ENCODE measurements at regions not wholly inside any gene's neighbourhood (a gene's known extent, or its start where the extent isn't known, plus 50 kb on each side); places are given as distances from the start of the nearest gene placed in this dataset.

GRCh38 chr17:69815406-69815805 lies 259.6 kb upstream of the KCNJ16 start:
- no peaks in the 10 kb centered on the region for H3K36me3 Mint-ChIP-seq
- Histone ChIP-seq H3K27ac (ENCODE audit: low read depth, low read length) (no peak overlapping the region), H3K4me1 (ENCODE audit: control insufficient read depth in 2 of 2, insufficient read depth in 2 of 2, low read length in 2 of 2) (no peaks in the 10 kb centered on the region), H3K4me3 (ENCODE audit: low read length) (no peak overlapping the region), H3K27me3 (ENCODE audit: control insufficient read depth in 2 of 2, insufficient read depth in 2 of 2, low read length in 2 of 2) (no peaks in the 10 kb centered on the region), H3K9me3 (ENCODE audit: control insufficient read depth in 2 of 3, low read length in 3 of 3) (no peaks in the 10 kb centered on the region), H3K36me3 (ENCODE audit: control insufficient read depth in 2 of 3, insufficient read depth in 3 of 3, low read length in 3 of 3) (no peaks in the 10 kb centered on the region)
- peaks cover 0 to 10% (median 1%) of the 10 kb centered on the region in 11 donors for H3K9me3 Mint-ChIP-seq
- DNase-seq (no peak), ATAC-seq (no peak)
- ChIA-PET POLR2A (no interaction called here), CTCF (no interaction called here)
- no peaks in the 10 kb centered on the region for H3K4me1 Mint-ChIP-seq
- intact Hi-C loops (cut with micrococcal nuclease) = no loop called here
- H3K27me3 Mint-ChIP-seq = peaks cover 0 to 5% (median 0%) of the 10 kb centered on the region in 5 donors
- H3K27ac Mint-ChIP-seq = no peak overlapping the region
- H3K4me3 Mint-ChIP-seq = no peak overlapping the region

GRCh38 chr17:69818467-69818866 lies 256.6 kb upstream of the KCNJ16 start:
- no peak overlapping the region for H3K27ac Mint-ChIP-seq
- H3K27me3 ChIP-seq (ENCODE audit: control insufficient read depth in 2 of 2, insufficient read depth in 2 of 2, low read length in 2 of 2) = no peaks in the 10 kb centered on the region
- H3K4me3 ChIP-seq (ENCODE audit: low read length) = no peak overlapping the region
- no peaks in the 10 kb centered on the region for H3K36me3 ChIP-seq (ENCODE audit: control insufficient read depth in 2 of 3, insufficient read depth in 3 of 3, low read length in 3 of 3)
- no peak overlapping the region for H3K4me3 Mint-ChIP-seq
- H3K4me1 Mint-ChIP-seq = no peaks in the 10 kb centered on the region
- CTCF ChIA-PET = no interaction called here
- peaks cover 0 to 5% (median 0%) of the 10 kb centered on the region in 5 donors for H3K27me3 Mint-ChIP-seq
- POLR2A ChIA-PET = no interaction called here
- ATAC-seq = no peak
- H3K36me3 Mint-ChIP-seq = no peaks in the 10 kb centered on the region
- H3K9me3 ChIP-seq (ENCODE audit: control insufficient read depth in 2 of 3, low read length in 3 of 3) = peaks cover 0 to 7% (median 0%) of the 10 kb centered on the region in 3 experiments
- DNase-seq = no peak
- H3K27ac ChIP-seq (ENCODE audit: low read depth, low read length) = no peak overlapping the region
- no peaks in the 10 kb centered on the region for H3K4me1 ChIP-seq (ENCODE audit: control insufficient read depth in 2 of 2, insufficient read depth in 2 of 2, low read length in 2 of 2)
- intact Hi-C loops (cut with micrococcal nuclease) = no loop called here
- H3K9me3 Mint-ChIP-seq = peaks cover 0 to 10% (median 1%) of the 10 kb centered on the region in 11 donors

- H3K36me3 Mint-ChIP-seq = no peaks in the 10 kb centered on the region
- H3K27me3 Mint-ChIP-seq = peaks cover 0 to 7% (median 0%) of the 10 kb centered on the region in 5 donors
- Histone ChIP-seq H3K4me3 (ENCODE audit: low read length) (no peak overlapping the region), H3K27ac (ENCODE audit: low read depth, low read length) (no peak overlapping the region), H3K9me3 (ENCODE audit: control insufficient read depth in 2 of 3, low read length in 3 of 3) (peaks cover 0 to 7% (median 0%) of the 10 kb centered on the region in 3 experiments), H3K36me3 (ENCODE audit: control insufficient read depth in 2 of 3, insufficient read depth in 3 of 3, low read length in 3 of 3) (no peaks in the 10 kb centered on the region), H3K27me3 (ENCODE audit: control insufficient read depth in 2 of 2, insufficient read depth in 2 of 2, low read length in 2 of 2) (no peaks in the 10 kb centered on the region), H3K4me1 (ENCODE audit: control insufficient read depth in 2 of 2, insufficient read depth in 2 of 2, low read length in 2 of 2) (no peaks in the 10 kb centered on the region)
- no peak for ATAC-seq
- peaks cover 0 to 14% (median 4%) of the 10 kb centered on the region in 11 donors for H3K9me3 Mint-ChIP-seq
- no peak overlapping the region for H3K27ac Mint-ChIP-seq
- H3K4me3 Mint-ChIP-seq = no peak overlapping the region
- ChIA-PET POLR2A (no interaction called here), CTCF (no interaction called here)
- intact Hi-C loops (cut with micrococcal nuclease) = no loop called here
- no peaks in the 10 kb centered on the region for H3K4me1 Mint-ChIP-seq
- DNase-seq = no peak
These were observed 255.5 kb upstream of the KCNJ16 start for GRCh38 chr17:69819316-69820087.

- no peaks in the 10 kb centered on the region for H3K36me3 ChIP-seq (ENCODE audit: control insufficient read depth in 2 of 3, insufficient read depth in 3 of 3, low read length in 3 of 3)
- intact Hi-C loops (cut with micrococcal nuclease) = no loop called here
- H3K36me3 Mint-ChIP-seq = no peaks in the 10 kb centered on the region
- H3K9me3 Mint-ChIP-seq = peaks cover 0 to 16% (median 5%) of the 10 kb centered on the region in 11 donors
- no peak overlapping the region for H3K4me3 ChIP-seq (ENCODE audit: low read length)
- no peak overlapping the region for H3K4me3 Mint-ChIP-seq
- no peaks in the 10 kb centered on the region for H3K4me1 ChIP-seq (ENCODE audit: control insufficient read depth in 2 of 2, insufficient read depth in 2 of 2, low read length in 2 of 2)
- H3K27me3 Mint-ChIP-seq = peaks cover 0 to 7% (median 0%) of the 10 kb centered on the region in 5 donors
- no peak for ATAC-seq
- no peaks in the 10 kb centered on the region for H3K4me1 Mint-ChIP-seq
- DNase-seq = no peak
- ChIA-PET CTCF (no interaction called here), POLR2A (no interaction called here)
- no peaks in the 10 kb centered on the region for H3K27me3 ChIP-seq (ENCODE audit: control insufficient read depth in 2 of 2, insufficient read depth in 2 of 2, low read length in 2 of 2)
- no peak overlapping the region for H3K27ac Mint-ChIP-seq
- no peak overlapping the region for H3K27ac ChIP-seq (ENCODE audit: low read depth, low read length)
- H3K9me3 ChIP-seq (ENCODE audit: control insufficient read depth in 2 of 3, low read length in 3 of 3) = peaks cover 0 to 7% (median 0%) of the 10 kb centered on the region in 3 experiments
These were observed 254.1 kb upstream of the KCNJ16 start for GRCh38 chr17:69820876-69821473.

- Histone ChIP-seq H3K9me3 (ENCODE audit: control insufficient read depth in 2 of 3, low read length in 3 of 3) (peaks cover 0 to 7% (median 0%) of the 10 kb centered on the region in 3 experiments), H3K4me1 (ENCODE audit: control insufficient read depth in 2 of 2, insufficient read depth in 2 of 2, low read length in 2 of 2) (no peaks in the 10 kb centered on the region), H3K27me3 (ENCODE audit: control insufficient read depth in 2 of 2, insufficient read depth in 2 of 2, low read length in 2 of 2) (no peaks in the 10 kb centered on the region), H3K27ac (ENCODE audit: low read depth, low read length) (no peak overlapping the region), H3K4me3 (ENCODE audit: low read length) (no peak overlapping the region), H3K36me3 (ENCODE audit: control insufficient read depth in 2 of 3, insufficient read depth in 3 of 3, low read length in 3 of 3) (no peaks in the 10 kb centered on the region)
- Mint-ChIP-seq H3K4me1 (no peaks in the 10 kb centered on the region), H3K9me3 (peaks cover 0 to 16% (median 5%) of the 10 kb centered on the region in 11 donors), H3K27ac (no peak overlapping the region), H3K4me3 (no peak overlapping the region), H3K27me3 (peaks cover 0 to 7% (median 0%) of the 10 kb centered on the region in 5 donors), H3K36me3 (no peaks in the 10 kb centered on the region)
- POLR2A ChIA-PET = no interaction called here
- CTCF ChIA-PET = no interaction called here
- intact Hi-C loops (cut with micrococcal nuclease) = no loop called here
- DNase-seq (no peak), ATAC-seq (no peak)
These were observed 252.6 kb upstream of the KCNJ16 start for GRCh38 chr17:69822314-69822875.

GRCh38 chr17:69828087-69828486 lies 246.9 kb upstream of the KCNJ16 start:
- Mint-ChIP-seq H3K4me3 (no peak overlapping the region), H3K9me3 (peaks cover 0 to 14% (median 5%) of the 10 kb centered on the region in 11 donors), H3K4me1 (no peaks in the 10 kb centered on the region), H3K36me3 (no peaks in the 10 kb centered on the region), H3K27me3 (peaks cover 0 to 7% (median 0%) of the 10 kb centered on the region in 5 donors), H3K27ac (no peak overlapping the region)
- intact Hi-C loops (cut with micrococcal nuclease) = no loop called here
- no peaks in the 10 kb centered on the region for H3K4me1 ChIP-seq (ENCODE audit: control insufficient read depth in 2 of 2, insufficient read depth in 2 of 2, low read length in 2 of 2)
- DNase-seq (no peak), ATAC-seq (no peak)
- no peaks in the 10 kb centered on the region for H3K9me3 ChIP-seq (ENCODE audit: control insufficient read depth in 2 of 3, low read length in 3 of 3)
- H3K27ac ChIP-seq (ENCODE audit: low read depth, low read length) = no peak overlapping the region
- no peak overlapping the region for H3K4me3 ChIP-seq (ENCODE audit: low read length)
- H3K27me3 ChIP-seq (ENCODE audit: control insufficient read depth in 2 of 2, insufficient read depth in 2 of 2, low read length in 2 of 2) = no peaks in the 10 kb centered on the region
- ChIA-PET POLR2A (no interaction called here), CTCF (no interaction called here)
- H3K36me3 ChIP-seq (ENCODE audit: control insufficient read depth in 2 of 3, insufficient read depth in 3 of 3, low read length in 3 of 3) = no peaks in the 10 kb centered on the region

Data from naive thymus-derived CD4-positive, alpha-beta T cell (primary cell).